Upper lobe of left lung (tissue), 6 donors: ENCODE measurements at regions not wholly inside any gene's neighbourhood (a gene's known extent, or its start where the extent isn't known, plus 50 kb on each side); places are given as distances from the start of the nearest gene placed in this dataset.

Experiments used
- ATAC-seq, 2 donors: fragments of 200-7000 bp; cut with Tn5 transposase; one replicate each; pipeline ENCODE4 v1.9.1; 2022; ENCODE audit warnings: mild to moderate bottlenecking in 2 of 2, moderate library complexity in 2 of 2; ENCODE audit not compliant: low FRiP score in 2 of 2
- DNase-seq, 2 donors: peaks; one replicate each; pipeline ENCODE4 v3.0.0-alpha.2; 2019 to 2020
- H3K27ac ChIP-seq, 4 donors: fragments of 200-600 bp; sonication (generic); one replicate each; pipeline ENCODE4 v1.5.1; 2016 to 2019
- H3K27me3 ChIP-seq, 4 donors: fragments of 200-600 bp; sonication (generic); one replicate each; pipeline ENCODE4 v1.5.1; 2017 to 2019
- H3K36me3 ChIP-seq, 4 donors: fragments of 200-600 bp; sonication (generic); one replicate each; pipeline ENCODE4 v1.5.1; 2016 to 2019
- H3K4me1 ChIP-seq, 4 donors: fragments of 200-600 bp; sonication (generic); one replicate each; pipeline ENCODE4 v1.5.1; 2018 to 2019
- H3K4me3 ChIP-seq, 4 donors: fragments of 200-600 bp; sonication (generic); one replicate each; pipeline ENCODE4 v1.5.1; 2017 to 2019; ENCODE audit warnings: mild to moderate bottlenecking in 2 of 4, moderate library complexity in 1 of 4
- H3K9me3 ChIP-seq, 4 donors: fragments of 200-600 bp; sonication (generic); one replicate each; pipeline ENCODE4 v1.5.1; 2018 to 2019
- CTCF ChIP-seq, 6 experiments: fragments of 450-650 bp in 4 of 6; fragments of 200-600 bp in 2 of 6; sonication (generic) in 2 of 6; IDR thresholded peaks; one replicate each; pipeline ENCODE4 v1.5.1; 2016 to 2019; ENCODE audit warnings: antibody characterized with exemption in 6 of 6
- EP300 ChIP-seq, 4 donors: sonication (generic); formaldehyde crosslinking; IDR thresholded peaks; one replicate each; pipeline ENCODE4 v1.5.1; 2017; ENCODE audit warnings: antibody characterized with exemption in 4 of 4, control low read depth in 2 of 4
- POLR2A ChIP-seq, 4 donors: fragments of 450-650 bp; IDR thresholded peaks; one replicate each; pipeline ENCODE4 v1.5.1; 2016 to 2017; ENCODE audit warnings: antibody characterized with exemption in 4 of 4, mild to moderate bottlenecking in 2 of 4
- POLR2AphosphoS5 ChIP-seq, 2 donors: sonication (generic); formaldehyde crosslinking; IDR thresholded peaks; one replicate each; pipeline ENCODE4 v1.5.1; 2017; ENCODE audit warnings: antibody characterized with exemption in 2 of 2
- WGBS, 2 donors: methylation state at CpG; one replicate each; pipeline ENCODE4 v1.1.5; 2017 to 2018; 5-methylcytosine and 5-hydroxymethylcytosine counted together
- donor health status: DM: no; HTN: no; CAD: no; lungs with moderate emphysema.
- donor health status: DM: no; HTN: yes; CAD: no; lungs with severe emphysema.

DNA sequence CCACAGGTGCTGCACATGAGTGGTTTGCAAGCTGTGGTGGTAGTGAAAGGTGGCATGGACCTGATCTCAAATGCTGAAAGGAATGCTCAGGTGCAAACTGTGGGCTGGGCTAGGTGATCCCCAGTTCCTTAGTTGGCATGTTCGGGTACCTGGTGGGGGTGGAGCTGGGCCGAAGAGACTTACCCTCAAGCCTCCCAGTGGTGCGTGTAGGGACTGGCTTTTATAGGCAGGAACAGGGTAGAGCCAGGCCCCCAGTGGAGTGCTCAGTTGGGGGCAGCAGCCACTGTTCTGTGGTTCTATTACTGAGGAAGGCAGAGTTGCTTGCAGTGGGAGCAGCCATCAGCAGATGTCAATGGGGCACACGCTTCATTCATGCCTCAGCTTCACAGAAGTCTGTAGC is 399.8 kb downstream of the HTR1B start:
- Histone ChIP-seq H3K4me1 (no peaks in the 10 kb centered on the region), H3K36me3 (no peaks in the 10 kb centered on the region), H3K27ac (no peak overlapping the region), H3K4me3 (no peak overlapping the region), H3K9me3 (peaks cover 0 to 4% (median 0%) of the 10 kb centered on the region in 4 donors), H3K27me3 (no peaks in the 10 kb centered on the region)
- ATAC-seq = no peak
- 88 to 91% methylated on average over 4 of the region's 4 CpGs for WGBS, 2 donors
- no peak for DNase-seq
- TF ChIP-seq POLR2AphosphoS5 (IDR thresholded peaks at IDR 0.05) (no peak), CTCF (IDR thresholded peaks at IDR 0.05) (no peak), POLR2A (IDR thresholded peaks at IDR 0.05) (no peak), EP300 (IDR thresholded peaks at IDR 0.05) (no peak)

DNA sequence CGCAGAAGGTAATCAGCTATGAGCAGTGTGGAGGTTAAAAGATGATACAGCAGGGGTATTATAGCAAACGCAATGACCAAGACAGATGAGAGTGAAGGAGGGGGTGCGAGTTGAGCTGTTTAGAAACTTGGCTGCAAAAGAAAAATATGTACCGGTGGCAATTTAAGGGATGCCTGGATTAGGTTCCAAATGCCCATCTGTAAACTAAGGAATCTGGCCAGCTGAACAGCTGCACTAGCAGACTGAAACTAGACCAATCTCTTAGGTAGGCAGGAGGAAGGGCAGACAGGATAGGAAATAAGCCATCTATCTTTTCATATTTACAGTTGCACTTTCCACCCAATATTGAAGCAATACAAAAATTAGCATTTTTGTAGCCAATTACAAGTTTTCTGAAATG is 407.6 kb downstream of the HTR1B start:
- Histone ChIP-seq H3K27ac (no peak overlapping the region), H3K9me3 (peaks cover 0 to 4% (median 0%) of the 10 kb centered on the region in 4 donors), H3K27me3 (no peaks in the 10 kb centered on the region), H3K4me3 (no peak overlapping the region), H3K4me1 (no peaks in the 10 kb centered on the region), H3K36me3 (no peaks in the 10 kb centered on the region)
- WGBS, 2 donors = 83 to 87% methylated on average over 4 of the region's 4 CpGs
- DNase-seq (no peak), ATAC-seq (no peak)
- TF ChIP-seq EP300 (IDR thresholded peaks at IDR 0.05) (no peak), POLR2A (IDR thresholded peaks at IDR 0.05) (no peak), CTCF (IDR thresholded peaks at IDR 0.05) (no peak), POLR2AphosphoS5 (IDR thresholded peaks at IDR 0.05) (no peak)

DNA sequence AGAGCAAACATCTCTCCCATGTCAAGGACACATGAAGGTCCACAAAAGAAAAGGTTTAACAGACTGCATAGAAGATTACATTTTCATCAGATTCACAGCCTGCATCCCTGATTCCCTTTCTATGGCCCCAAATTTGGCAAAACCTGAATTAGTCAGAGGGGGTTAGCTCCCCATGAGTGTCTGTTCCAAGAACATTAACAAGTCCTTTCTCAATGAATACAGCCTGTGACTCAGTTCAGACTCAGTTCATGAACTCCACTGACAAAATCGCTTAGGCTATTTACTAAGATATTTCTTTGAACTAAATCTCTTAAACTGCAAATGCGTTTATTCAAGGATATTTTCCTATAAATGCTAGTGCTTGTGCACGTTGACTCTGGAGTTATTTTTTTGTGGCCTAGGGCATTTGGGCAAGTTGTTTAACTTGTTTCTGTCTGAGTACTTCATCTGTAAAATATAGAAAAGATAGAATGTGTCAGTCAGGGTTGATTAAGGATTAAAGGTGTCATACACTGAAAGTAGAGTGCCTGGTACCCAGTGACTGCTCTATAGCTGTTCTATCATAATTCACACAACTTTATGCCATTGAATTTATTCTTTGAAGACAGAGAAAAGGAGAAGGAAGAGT is 422.6 kb downstream of the HTR1B start:
- TF ChIP-seq POLR2AphosphoS5 (IDR thresholded peaks at IDR 0.05) = no peak
- no peak for TF ChIP-seq CTCF (IDR thresholded peaks at IDR 0.05)
- no peak for TF ChIP-seq EP300 (IDR thresholded peaks at IDR 0.05)
- TF ChIP-seq POLR2A (IDR thresholded peaks at IDR 0.05) = no peak
- no peaks in the 10 kb centered on the region for H3K27me3 ChIP-seq
- ATAC-seq = no peak
- WGBS, 2 donors = 73 to 88% methylated on average over 3 of the region's 3 CpGs
- no peak overlapping the region for H3K27ac ChIP-seq
- DNase-seq = no peak
- H3K4me3 ChIP-seq = no peak overlapping the region
- no peaks in the 10 kb centered on the region for H3K36me3 ChIP-seq
- peaks cover 0 to 12% (median 2%) of the 10 kb centered on the region in 4 donors for H3K9me3 ChIP-seq
- H3K4me1 ChIP-seq = no peaks in the 10 kb centered on the region

DNA sequence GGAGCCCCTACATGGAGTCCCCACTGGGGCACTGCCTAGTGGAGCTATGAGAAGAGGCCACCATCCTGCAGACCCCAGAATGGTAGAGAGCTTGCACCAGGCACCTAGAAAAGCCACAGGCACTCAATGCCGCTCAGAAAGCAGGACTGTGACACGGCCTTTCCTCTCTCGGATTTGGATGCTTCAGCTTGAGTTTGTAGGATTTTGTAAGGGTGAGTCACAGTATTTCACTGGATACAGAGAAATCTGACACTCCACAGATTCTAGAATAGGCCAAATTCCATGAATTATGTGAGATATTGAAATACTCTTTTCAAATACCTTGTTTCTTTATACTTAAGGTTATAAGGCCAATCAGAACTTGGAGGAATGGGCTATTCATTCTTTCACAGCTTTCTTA is 424.5 kb downstream of the HTR1B start:
- DNase-seq = no peak
- no peak overlapping the region for H3K27ac ChIP-seq
- H3K36me3 ChIP-seq = no peaks in the 10 kb centered on the region
- no peaks in the 10 kb centered on the region for H3K27me3 ChIP-seq
- no peaks in the 10 kb centered on the region for H3K4me1 ChIP-seq
- no peak overlapping the region for H3K4me3 ChIP-seq
- WGBS, 2 donors = 71 to 84% methylated on average over 3 of the region's 3 CpGs
- no peak for ATAC-seq
- TF ChIP-seq CTCF (IDR thresholded peaks at IDR 0.05) = no peak
- no peak for TF ChIP-seq POLR2AphosphoS5 (IDR thresholded peaks at IDR 0.05)
- TF ChIP-seq EP300 (IDR thresholded peaks at IDR 0.05) = no peak
- no peak for TF ChIP-seq POLR2A (IDR thresholded peaks at IDR 0.05)
- H3K9me3 ChIP-seq = peaks cover 0 to 12% (median 2%) of the 10 kb centered on the region in 4 donors

- ATAC-seq = no peak
- no peak overlapping the region for H3K4me3 ChIP-seq
- H3K36me3 ChIP-seq = no peaks in the 10 kb centered on the region
- no peaks in the 10 kb centered on the region for H3K4me1 ChIP-seq
- H3K9me3 ChIP-seq = peaks cover 0 to 12% (median 2%) of the 10 kb centered on the region in 4 donors
- no peak for TF ChIP-seq POLR2AphosphoS5 (IDR thresholded peaks at IDR 0.05)
- DNase-seq = no peak
- no peak overlapping the region for H3K27ac ChIP-seq
- no peaks in the 10 kb centered on the region for H3K27me3 ChIP-seq
- WGBS, 2 donors = 93 to 100% methylated on average over 1 of the region's 1 CpG
Observed at GRCh38 chr6:77037439-77037838, 425.9 kb downstream of the HTR1B start.
